MCF 10A (cell line): ENCODE measurements at regions not wholly inside any gene's neighbourhood (a gene's known extent, or its start where the extent isn't known, plus 50 kb on each side); places are given as distances from the start of the nearest gene placed in this dataset.

Experiments
- BruUV-seq: library from RNA; stranded (reverse); fragments of 400-500 nt; replicated peaks from 2 replicates; lab custom pipeline; 2021; lab: Mats Ljungman, UMichigan
- CTCF ChIA-PET: fragments of 300-600 bp; sonication (Branson Sonifier 250); formaldehyde crosslinking; extraction: SDS; loops from one replicate; lab custom pipeline; 2021; ENCODE audit warnings: antibody characterized with exemption, inconsistent platforms; lab: Yijun Ruan, JAX
- POLR2A ChIA-PET: fragments of 300-600, 350-650 bp; sonication (Branson Sonifier 250); formaldehyde crosslinking; extraction: SDS; loops from one replicate; lab custom pipeline; 2020; ENCODE audit warnings: antibody characterized with exemption, inconsistent platforms; lab: Yijun Ruan, JAX
- DNase-seq: peaks from one replicate; pipeline ENCODE4 v3.0.0-alpha.2; 2018; ENCODE audit not compliant: unreplicated experiment
- H3K27ac Mint-ChIP-seq: one replicate; pipeline ENCODE4 v1.8.0; 2022; ENCODE audit warnings: mild to moderate bottlenecking, low read depth, mixed read lengths; ENCODE audit not compliant: unreplicated experiment
- H3K27me3 Mint-ChIP-seq: one replicate; pipeline ENCODE4 v1.8.0; 2022; ENCODE audit warnings: mixed read lengths; ENCODE audit not compliant: insufficient read depth, unreplicated experiment
- H3K36me3 Mint-ChIP-seq: one replicate; pipeline ENCODE4 v1.8.0; 2022; ENCODE audit warnings: mild to moderate bottlenecking, moderate library complexity, mixed read lengths; ENCODE audit not compliant: insufficient read depth, unreplicated experiment
- H3K4me1 Mint-ChIP-seq: one replicate; pipeline ENCODE4 v1.8.0; 2022; ENCODE audit warnings: mixed read lengths; ENCODE audit not compliant: insufficient read depth, unreplicated experiment
- H3K4me3 Mint-ChIP-seq: one replicate; pipeline ENCODE4 v1.8.0; 2022; ENCODE audit warnings: mild to moderate bottlenecking, moderate library complexity, mixed read lengths; ENCODE audit not compliant: unreplicated experiment
- H3K9me3 Mint-ChIP-seq: one replicate; pipeline ENCODE4 v1.8.0; 2022; ENCODE audit warnings: mixed read lengths; ENCODE audit not compliant: unreplicated experiment
- CTCF ChIP-seq: fragments of 200-600 bp; IDR thresholded peaks from one replicate; pipeline ENCODE4 v1.8.0; 2022; ENCODE audit warnings: antibody characterized with exemption, mild to moderate bottlenecking; ENCODE audit not compliant: unreplicated experiment
- intact Hi-C: fragments of 100-400 bp; cut with micrococcal nuclease; formaldehyde crosslinking; loops from 2 replicates; pipeline ENCODE4 v1.14.1; 2022

GRCh38 chr6:147811913-147812629 is 303.6 kb downstream of the SAMD5 start:
- POLR2A ChIA-PET: interaction anchor here (0.6 kb wide), 1 partner anchor 201 kb away, joined by 3 read pairs; no protein-coding TSS in a partner anchor
- Mint-ChIP-seq H3K27me3 (no peaks in the 10 kb centered on the region), H3K4me3 (no peak overlapping the region), H3K9me3 (no peaks in the 10 kb centered on the region), H3K36me3 (no peaks in the 10 kb centered on the region), H3K4me1 (no peaks in the 10 kb centered on the region), H3K27ac (no peak overlapping the region)
- no peak for TF ChIP-seq CTCF
- BruUV-seq: no TSS peak
- DNase-seq: no peak
- intact Hi-C loops: no loop called here
- CTCF ChIA-PET: no interaction called here

- H3K27ac Mint-ChIP-seq: no peak overlapping the region
- no peak overlapping the region for H3K4me3 Mint-ChIP-seq
- intact Hi-C loops: no loop called here
- no peaks in the 10 kb centered on the region for H3K27me3 Mint-ChIP-seq
- H3K36me3 Mint-ChIP-seq: no peaks in the 10 kb centered on the region
- BruUV-seq: no TSS peak
- CTCF ChIA-PET: no interaction called here
- no peak for DNase-seq
- peaks cover 4% of the 10 kb centered on the region for H3K4me1 Mint-ChIP-seq
- no peaks in the 10 kb centered on the region for H3K9me3 Mint-ChIP-seq
- no peak for TF ChIP-seq CTCF
- POLR2A ChIA-PET: no interaction called here
Observed at GRCh38 chr6:147817042-147817689, 308.7 kb downstream of the SAMD5 start.

GRCh38 chr6:147820520-147820919 is 312.0 kb downstream of the SAMD5 start:
- Mint-ChIP-seq H3K27me3 (no peaks in the 10 kb centered on the region), H3K36me3 (no peaks in the 10 kb centered on the region), H3K27ac (no peak overlapping the region), H3K4me1 (peaks cover 4% of the 10 kb centered on the region), H3K4me3 (no peak overlapping the region), H3K9me3 (no peaks in the 10 kb centered on the region)
- no peak for TF ChIP-seq CTCF
- DNase-seq: no peak
- ChIA-PET POLR2A (no interaction called here), CTCF (no interaction called here)
- no TSS peak for BruUV-seq
- intact Hi-C loops: no loop called here

- ChIA-PET CTCF (interaction anchor here (0.6 kb wide), 1 partner anchor 150 kb away, joined by 3 read pairs; no protein-coding TSS in a partner anchor), POLR2A (interaction anchor here (0.6 kb wide), 1 partner anchor 86 kb away, joined by 3 read pairs; no protein-coding TSS in a partner anchor)
- no peak for TF ChIP-seq CTCF
- no peak for DNase-seq
- peaks cover 4% of the 10 kb centered on the region for H3K4me1 Mint-ChIP-seq
- no peaks in the 10 kb centered on the region for H3K27me3 Mint-ChIP-seq
- H3K9me3 Mint-ChIP-seq: no peaks in the 10 kb centered on the region
- no peak overlapping the region for H3K27ac Mint-ChIP-seq
- intact Hi-C loops: no loop called here
- H3K36me3 Mint-ChIP-seq: no peaks in the 10 kb centered on the region
- BruUV-seq: no TSS peak
- no peak overlapping the region for H3K4me3 Mint-ChIP-seq
Observed at GRCh38 chr6:147821295-147821897, 312.9 kb downstream of the SAMD5 start.
